Dermis microvascular lymphatic vessel endothelial cell (primary cell): ENCODE measurements at regions not wholly inside any gene's neighbourhood (a gene's known extent, or its start where the extent isn't known, plus 50 kb on each side); places are given as distances from the start of the nearest gene placed in this dataset.
"Not testable (repeated sequence)": the region's sequence is repeated elsewhere in the genome, so short reads cannot be mapped to it uniquely, and the experiment has no call there.

Source experiments
- DNase-seq, 2 donors: peaks; one replicate each; pipeline versions ENCODE4 v3.0.0 to v3.0.0-alpha.2; 2010; ENCODE audit warnings: low read depth in 2 of 2

GRCh38 chr9:3773362-3774060 lies 247.7 kb upstream of the RFX3 start:
- no peak for DNase-seq

- DNase-seq = no peak
Measured at GRCh38 chr9:3769646-3770045, 243.8 kb upstream of the RFX3 start.

GRCh38 chr9:3768712-3769457 lies 243.1 kb upstream of the RFX3 start:
- no peak for DNase-seq

GRCh38 chr9:3768286-3768685 lies 242.5 kb upstream of the RFX3 start:
- DNase-seq = no peak

GRCh38 chr9:3762076-3762475 lies 236.3 kb upstream of the RFX3 start:
- no peak for DNase-seq

GRCh38 chr9:3760031-3760430 lies 234.2 kb upstream of the RFX3 start:
- no peak for DNase-seq

GRCh38 chr9:3758816-3759576 lies 233.2 kb upstream of the RFX3 start:
- DNase-seq = peak in 1 of 2 donors; percentile 5

- no peak for DNase-seq
Measured at GRCh38 chr9:3756071-3756470, 230.3 kb upstream of the RFX3 start.

- no peak for DNase-seq
Measured at GRCh38 chr9:3751125-3751758, 225.4 kb upstream of the RFX3 start.

GRCh38 chr9:3750321-3750720 lies 224.5 kb upstream of the RFX3 start:
- DNase-seq = no peak

GRCh38 chr9:3746296-3747275 lies 220.8 kb upstream of the RFX3 start:
- peak in 1 of 2 donors; percentile 15 for DNase-seq

- no peak for DNase-seq
Measured at GRCh38 chr9:3743901-3744413, 218.2 kb upstream of the RFX3 start.

GRCh38 chr9:3742586-3742985 lies 216.8 kb upstream of the RFX3 start:
- no peak for DNase-seq

- no peak for DNase-seq
Measured at GRCh38 chr9:3741729-3742128, 215.9 kb upstream of the RFX3 start.

GRCh38 chr9:3740690-3741419 lies 215.1 kb upstream of the RFX3 start:
- no peak for DNase-seq

GRCh38 chr9:3736161-3736560 lies 210.4 kb upstream of the RFX3 start:
- DNase-seq = no peak

GRCh38 chr9:3735251-3735650 lies 209.4 kb upstream of the RFX3 start:
- no peak for DNase-seq

GRCh38 chr9:3733527-3734262 lies 207.9 kb upstream of the RFX3 start:
- DNase-seq = not testable (repeated sequence)

- DNase-seq = no peak
Measured at GRCh38 chr9:3733039-3733408, 207.2 kb upstream of the RFX3 start.
